GM21390 (cell line): ENCODE measurements at regions not wholly inside any gene's neighbourhood (a gene's known extent, or its start where the extent isn't known, plus 50 kb on each side); places are given as distances from the start of the nearest gene placed in this dataset.

Experiments used
- ATAC-seq: cut with Tn5 transposase; IDR thresholded peaks from one replicate; pipeline ENCODE4 v1.9.1; 2021; ENCODE audit not compliant: unreplicated experiment

DNA sequence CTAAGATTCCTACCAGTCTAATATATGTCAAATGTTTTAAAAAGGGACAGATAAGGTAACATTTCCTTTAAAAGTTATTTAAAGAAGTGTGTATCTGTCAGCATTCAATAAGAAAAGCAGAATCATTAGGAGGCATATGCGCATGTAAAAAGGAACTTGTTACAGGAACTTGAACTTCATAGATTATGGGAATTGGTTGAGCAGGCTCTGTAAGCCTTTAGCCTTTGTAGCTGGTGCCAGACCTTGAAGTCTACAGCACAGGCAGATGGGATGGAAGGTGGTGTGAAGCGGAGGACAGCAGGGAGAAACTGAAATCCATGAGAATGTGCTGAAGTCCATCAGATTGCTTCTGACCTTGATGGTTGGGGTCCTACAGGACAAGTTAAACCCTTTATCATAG is 138.3 kb upstream of the ST6GAL2 start:
- no peak for ATAC-seq

DNA sequence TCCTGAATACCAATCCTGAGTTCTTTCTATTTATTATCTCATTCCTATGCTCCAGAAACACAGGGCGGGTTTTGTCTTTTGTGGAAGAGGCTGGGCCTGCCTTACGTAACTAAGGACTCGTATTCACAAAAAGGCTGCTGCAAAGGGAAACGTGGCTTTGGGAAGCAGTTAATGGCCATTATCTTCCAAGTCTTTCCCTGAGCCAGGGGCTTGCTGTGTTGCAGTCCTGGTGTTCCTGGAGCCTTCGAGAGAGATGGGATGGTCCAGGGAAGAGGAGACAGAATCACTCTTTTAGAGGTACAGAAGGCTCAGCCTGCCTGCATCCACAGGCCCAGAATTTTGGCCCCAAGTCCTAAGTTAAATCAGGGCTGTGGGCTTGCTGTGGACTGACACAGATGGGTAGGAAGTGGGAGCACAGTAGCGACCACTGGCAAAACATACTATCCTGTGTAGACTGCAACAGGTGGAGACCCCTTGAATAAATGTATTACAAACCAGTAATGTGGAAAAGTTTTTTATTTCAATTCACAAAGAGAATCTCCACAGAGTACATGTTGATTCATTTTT is 139.4 kb upstream of the ST6GAL2 start:
- no peak for ATAC-seq

DNA sequence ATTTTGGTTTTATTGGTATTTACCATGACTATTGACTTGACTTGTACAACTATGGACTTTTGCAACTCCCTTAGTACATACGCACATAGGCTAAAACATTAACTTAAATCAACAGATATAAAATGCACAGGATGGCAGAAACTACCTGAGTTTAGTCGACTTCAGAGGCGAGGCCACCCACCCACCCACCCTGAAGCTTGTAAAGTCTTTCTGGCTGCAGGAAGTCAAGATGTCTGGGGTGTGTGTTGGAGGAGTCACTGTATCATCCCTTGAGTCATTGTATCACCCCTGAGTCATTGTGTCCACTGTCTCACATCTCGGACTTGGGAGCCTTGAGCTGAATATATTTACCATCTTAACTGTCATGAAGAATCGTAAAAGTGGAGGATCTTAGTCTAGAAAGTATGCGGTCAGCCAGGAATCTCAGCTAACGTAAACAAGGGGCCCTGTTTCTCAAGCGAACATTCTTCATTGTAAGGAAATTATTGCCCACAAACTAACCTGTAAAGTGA is 140.0 kb upstream of the ST6GAL2 start:
- ATAC-seq = no peak

- ATAC-seq = no peak
Measured at GRCh38 chr2:107027205-107027604, 141.2 kb upstream of the ST6GAL2 start.

GRCh38 chr2:107027810-107028209 is 141.8 kb upstream of the ST6GAL2 start:
- no peak for ATAC-seq

- ATAC-seq = no peak
Measured at GRCh38 chr2:107028661-107029060, 142.7 kb upstream of the ST6GAL2 start.

GRCh38 chr2:107036293-107036692 is 150.3 kb upstream of the ST6GAL2 start:
- no peak for ATAC-seq

DNA sequence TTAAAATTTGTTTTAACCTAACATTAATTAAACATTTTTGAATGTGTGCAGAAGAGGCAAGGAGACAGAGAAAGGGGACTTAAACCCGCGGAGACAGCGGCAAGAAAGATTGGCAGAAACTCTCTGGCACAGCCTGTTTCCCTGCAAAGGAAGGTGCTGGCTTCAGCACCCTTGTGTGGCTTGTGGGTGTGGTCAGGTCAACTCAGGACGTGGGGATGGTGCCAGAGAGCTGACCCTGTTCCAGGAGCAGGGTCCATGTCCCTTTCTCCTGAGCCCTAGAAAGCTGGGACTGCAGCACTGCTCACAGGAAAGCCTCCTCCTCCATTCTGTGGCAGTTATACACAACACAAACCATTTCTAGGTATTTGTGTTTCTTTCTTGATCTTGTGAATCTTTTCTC is 176.2 kb upstream of the ST6GAL2 start:
- ATAC-seq = no peak

DNA sequence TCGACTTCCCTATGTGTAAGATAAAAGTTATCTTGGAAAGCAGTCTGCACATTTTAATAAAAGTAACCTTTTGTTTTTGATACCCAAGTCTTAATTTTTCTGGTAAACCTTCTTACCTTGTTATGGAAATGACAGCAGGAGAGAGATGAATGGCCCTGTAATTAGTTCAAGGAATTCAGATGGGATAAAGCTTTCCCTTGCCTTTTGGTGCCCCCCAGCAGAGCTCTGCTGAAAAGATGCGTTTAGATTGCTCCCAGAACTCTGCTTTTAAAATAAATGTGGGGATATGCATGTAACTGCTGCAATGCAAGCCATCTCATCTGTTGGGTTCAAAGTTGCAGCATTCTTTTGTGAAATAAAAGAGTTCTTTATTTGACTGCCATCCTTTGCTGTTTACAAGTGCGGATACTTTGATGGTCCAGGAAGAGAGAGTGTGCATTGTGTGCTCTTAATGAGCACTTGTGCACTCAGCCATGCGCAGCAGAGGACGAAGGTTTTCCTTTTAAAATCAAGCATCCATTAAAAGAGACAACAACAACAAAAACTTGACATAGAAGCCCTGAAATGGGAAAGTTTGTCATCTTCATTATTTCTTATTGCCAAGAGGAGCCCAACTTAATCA is 176.7 kb upstream of the ST6GAL2 start:
- no peak for ATAC-seq

DNA sequence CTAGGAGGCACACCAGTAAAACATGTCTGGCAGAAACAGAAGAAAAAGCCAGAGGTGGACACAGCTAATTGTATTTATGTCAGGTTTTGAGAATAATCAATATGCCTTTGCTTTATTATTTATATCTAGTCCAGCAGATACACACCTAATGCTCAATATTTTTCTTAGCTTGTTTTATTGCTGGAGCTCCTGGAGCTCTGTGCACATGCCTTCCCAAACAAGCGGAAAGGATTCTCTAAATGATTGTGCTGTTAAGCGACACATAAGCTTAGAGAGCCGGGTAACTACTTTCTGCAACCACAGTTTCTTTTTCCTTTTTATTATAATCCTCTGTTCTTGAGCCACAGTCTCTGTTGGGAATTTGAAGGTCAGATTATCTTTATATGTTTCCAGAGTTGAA is 177.3 kb upstream of the ST6GAL2 start:
- no peak for ATAC-seq

DNA sequence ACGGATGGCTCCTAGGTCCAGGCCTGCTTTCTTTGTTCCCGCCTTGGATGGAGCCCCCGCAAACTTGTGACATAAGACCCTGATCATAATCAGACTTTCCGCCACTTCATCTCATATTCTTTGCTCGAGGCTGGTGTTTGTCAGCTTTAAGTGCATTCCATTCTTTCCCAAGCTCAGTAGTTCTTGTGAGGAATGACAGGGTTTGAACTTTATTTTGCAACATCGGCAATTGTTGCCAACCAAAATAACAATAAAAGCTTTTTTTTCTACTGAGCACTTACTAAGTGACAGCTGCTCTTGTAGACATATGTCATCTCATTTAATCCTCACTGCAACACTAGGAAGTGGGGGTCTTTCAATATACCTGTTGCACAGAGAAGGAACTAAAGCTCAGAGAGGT is 178.8 kb upstream of the ST6GAL2 start:
- no peak for ATAC-seq

- no peak for ATAC-seq
Measured at GRCh38 chr2:107068069-107068916, 182.3 kb upstream of the ST6GAL2 start.

DNA sequence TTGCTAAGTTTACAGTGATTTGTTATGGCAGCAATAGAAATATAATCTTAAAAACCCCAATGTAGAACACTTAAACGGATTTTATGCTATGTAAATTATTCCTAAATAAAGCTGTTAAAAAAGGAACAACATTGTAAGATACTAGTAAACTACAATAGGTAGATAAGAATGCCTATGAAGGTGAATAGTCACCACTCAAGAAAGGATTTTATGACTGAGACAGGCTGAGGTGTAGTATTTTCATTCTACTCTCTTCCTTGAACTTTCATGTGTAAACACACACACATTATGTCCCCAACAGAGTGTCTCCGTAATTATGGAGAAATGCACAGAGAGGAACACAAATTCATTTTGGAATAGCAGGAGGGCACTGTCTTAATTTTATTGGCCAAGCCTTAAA is 183.9 kb upstream of the ST6GAL2 start:
- no peak for ATAC-seq

GRCh38 chr2:107072150-107072940 is 186.4 kb upstream of the ST6GAL2 start:
- ATAC-seq = peak; percentile 67

- ATAC-seq = no peak
Measured at GRCh38 chr2:107078584-107078983, 192.6 kb upstream of the ST6GAL2 start.

DNA sequence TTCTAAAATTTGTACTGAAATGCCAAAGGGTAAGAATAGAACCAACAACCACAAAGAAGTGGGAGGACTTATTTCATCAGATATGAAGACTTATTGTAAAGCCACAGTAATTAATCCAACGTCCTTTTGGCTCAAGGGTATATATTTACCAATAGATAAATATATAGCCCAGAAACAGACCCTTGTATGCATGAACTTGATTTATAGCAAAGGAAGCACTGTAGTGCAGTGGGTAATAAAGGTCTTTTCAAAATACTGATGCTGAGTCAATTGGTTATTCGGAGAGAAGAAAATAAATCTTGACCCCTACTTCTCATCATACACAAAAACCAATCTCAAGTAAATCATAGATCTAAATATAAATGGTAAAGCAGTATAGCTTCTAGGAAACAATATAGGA is 200.5 kb upstream of the ST6GAL2 start:
- no peak for ATAC-seq

GRCh38 chr2:107088156-107088555 is 202.2 kb upstream of the ST6GAL2 start:
- no peak for ATAC-seq

GRCh38 chr2:107091163-107091864 is 205.3 kb upstream of the ST6GAL2 start:
- no peak for ATAC-seq

- no peak for ATAC-seq
Measured at GRCh38 chr2:107093426-107093957, 207.5 kb upstream of the ST6GAL2 start.

DNA sequence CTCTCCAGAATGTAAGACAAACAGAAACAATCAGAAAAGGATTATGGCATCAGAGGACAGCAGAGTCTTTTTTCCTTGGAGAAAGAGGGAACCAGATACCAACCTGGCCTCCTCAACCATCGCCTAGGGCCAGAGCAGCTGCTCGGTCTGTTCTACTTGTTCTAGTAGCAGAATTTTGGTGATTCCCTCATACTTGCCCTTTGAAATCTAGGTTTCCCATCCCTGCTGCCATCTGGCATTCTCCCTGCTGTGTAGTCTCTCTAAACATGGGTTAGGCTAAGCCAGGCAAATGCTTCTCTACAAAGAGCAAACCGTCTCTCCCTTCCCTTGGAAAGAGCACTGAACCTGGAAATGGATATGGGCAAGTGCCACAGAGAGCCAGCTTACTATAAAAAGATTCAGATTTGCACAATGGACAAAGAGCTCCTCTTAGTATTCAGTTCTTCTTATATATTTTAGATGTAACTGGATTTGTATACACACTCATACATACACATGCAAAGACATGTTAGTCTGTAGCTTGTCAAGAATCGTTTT is 208.6 kb upstream of the ST6GAL2 start:
- ATAC-seq = no peak
